ENCODE measurements at regions not wholly inside any gene's neighbourhood (a gene's known extent, or its start where the extent isn't known, plus 50 kb on each side); places are given as distances from the start of the nearest gene placed in this dataset.

- no peaks in the 10 kb centered on the region for H3K79me2 ChIP-seq (ENCODE audit: insufficient read depth, low read length)
- H3K4me3 ChIP-seq (replicated peaks in 1 of 3; ENCODE audit: insufficient read depth in 1 of 3, low read depth in 2 of 3, low read length in 3 of 3), result no peak overlapping the region
- ChIA-PET CTCF (ENCODE audit: low intra/inter-chr PET ratio, low total read pairs) (no interaction called here), POLR2A (no interaction called here)
- H2AFZ ChIP-seq (ENCODE audit: low read length), result no peak overlapping the region
- no peak for FAIRE-seq
- TF ChIP-seq REL (CRISPR knock-in tag; conservative IDR thresholded peaks at IDR 0.05), result no peak
- no peak for TF ChIP-seq TFAP4 (IDR thresholded peaks at IDR 0.05; ENCODE audit: borderline replicate concordance, low read depth)
- TF ChIP-seq FOXO4 (CRISPR knock-in tag; conservative IDR thresholded peaks at IDR 0.05), result no peak
- no peak for TF ChIP-seq SRY (CRISPR knock-in tag; IDR thresholded peaks at IDR 0.05)
- TF ChIP-seq ATF1 (CRISPR knock-in tag; IDR thresholded peaks at IDR 0.05), result no peak
- TF ChIP-seq ZNF230 (CRISPR knock-in tag; IDR thresholded peaks at IDR 0.05), result no peak
- no peak for TF ChIP-seq IRF2 (CRISPR knock-in tag; IDR thresholded peaks at IDR 0.05)
- TF ChIP-seq MNT (IDR thresholded peaks at IDR 0.05), result no peak
- no peak for TF ChIP-seq HNRNPH1 (optimal IDR thresholded peaks at IDR 0.05; ENCODE audit: low read depth, low read length)
- TF ChIP-seq KAT2B (IDR thresholded peaks at IDR 0.05; ENCODE audit: borderline replicate concordance, low read depth, low read length), result no peak
- no peak for TF ChIP-seq ZNF746 (CRISPR knock-in tag; IDR thresholded peaks at IDR 0.05)
- TF ChIP-seq ZNF33A (CRISPR knock-in tag; IDR thresholded peaks at IDR 0.05; ENCODE audit: borderline replicate concordance), result no peak
- TF ChIP-seq PHF20 (CRISPR knock-in tag; IDR thresholded peaks at IDR 0.05), result no peak
- no peak for TF ChIP-seq FOXA3 (CRISPR knock-in tag; IDR thresholded peaks at IDR 0.05)
- TF ChIP-seq ETV6 (CRISPR knock-in tag; conservative IDR thresholded peaks at IDR 0.05), result no peak
- TF ChIP-seq, protein P1, sequence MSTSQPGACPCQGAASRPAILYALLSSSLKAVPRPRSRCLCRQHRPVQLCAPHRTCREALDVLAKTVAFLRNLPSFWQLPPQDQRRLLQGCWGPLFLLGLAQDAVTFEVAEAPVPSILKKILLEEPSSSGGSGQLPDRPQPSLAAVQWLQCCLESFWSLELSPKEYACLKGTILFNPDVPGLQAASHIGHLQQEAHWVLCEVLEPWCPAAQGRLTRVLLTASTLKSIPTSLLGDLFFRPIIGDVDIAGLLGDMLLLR (CRISPR knock-in tag; IDR thresholded peaks at IDR 0.05), result no peak
- TF ChIP-seq HNRNPUL1 (IDR thresholded peaks at IDR 0.05; ENCODE audit: low read depth, low read length), result no peak
- TF ChIP-seq CHCHD3 (CRISPR knock-in tag; IDR thresholded peaks at IDR 0.05), result no peak
- TF ChIP-seq LRRFIP1 (CRISPR knock-in tag; conservative IDR thresholded peaks at IDR 0.05), result no peak
- no peak for DNase-seq (ENCODE audit: low spot score)
- intact Hi-C loops (cut with micrococcal nuclease; ENCODE audit: unreplicated experiment), result no loop called here
- 30% methylated on average over 8 of the region's 8 CpGs for WGBS (ENCODE audit: low lambda C conversion rate)
- H3K9me3 ChIP-seq (ENCODE audit: low read length), result peaks cover 85% of the 10 kb centered on the region
- ATAC-seq, result no peak
- in situ Hi-C loops (cut with HindIII; ENCODE audit: extremely low pct_ligation_motif_present, low pct_unique_long_range_greater_than_20kb), result no loop called here
- BruUV-seq (replicated peaks), result no TSS peak
- H3K9ac ChIP-seq (ENCODE audit: insufficient read depth, low read depth, low read length), result no peak overlapping the region
- H3K36me3 ChIP-seq (replicated peaks in 1 of 2; ENCODE audit: control insufficient read depth in 1 of 2, insufficient read depth in 2 of 2, low read length in 2 of 2), result no peaks in the 10 kb centered on the region
- no peaks in the 10 kb centered on the region for H4K20me1 ChIP-seq (ENCODE audit: insufficient read depth, low read length)
- H3K27ac ChIP-seq (ENCODE audit: extremely low read length, insufficient read depth, low read length), result no peak overlapping the region
- H3K27me3 ChIP-seq (ENCODE audit: control insufficient read depth in 1 of 2, insufficient read depth in 2 of 2, low read length in 2 of 2), result no peaks in the 10 kb centered on the region
- H3K4me1 ChIP-seq (ENCODE audit: insufficient read depth, low read length), result no peaks in the 10 kb centered on the region
- H3K4me2 ChIP-seq (ENCODE audit: low read depth, low read length), result no peak overlapping the region
Measured at GRCh38 chr3:6132684-6133432, 728.1 kb upstream of the GRM7 start.
